Psoas muscle (tissue), 7 donors: ENCODE measurements at regions not wholly inside any gene's neighbourhood (a gene's known extent, or its start where the extent isn't known, plus 50 kb on each side); places are given as distances from the start of the nearest gene placed in this dataset.
"Not testable (repeated sequence)": the region's sequence is repeated elsewhere in the genome, so short reads cannot be mapped to it uniquely, and the experiment has no call there.

ENCODE experiments used
- ATAC-seq, 4 donors: fragments of 200-7000 bp; cut with Tn5 transposase; one replicate each; pipeline ENCODE4 v1.9.1; 2020; ENCODE audit warnings: moderate library complexity in 3 of 4, mild to moderate bottlenecking in 2 of 4
- DNase-seq, 2 donors: peaks; one replicate each; pipeline ENCODE4 v3.0.0-alpha.2; 2020
- H3K27ac ChIP-seq: fragments of 200-600 bp; one replicate; pipeline ENCODE4 v1.8.0; 2022
- H3K27me3 ChIP-seq, 3 donors: fragments of 200-600 bp in 1 of 3; one replicate each; pipeline versions ENCODE4 v1.6.1 to v1.8.0; 2013 to 2022; ENCODE audit warnings: low read length in 2 of 3, mild to moderate bottlenecking in 2 of 3, moderate library complexity in 1 of 3; ENCODE audit not compliant: insufficient read depth in 3 of 3
- H3K36me3 ChIP-seq, 2 donors: fragments of 200-600 bp in 1 of 2; one replicate each; pipeline versions ENCODE4 v1.6.1 to v1.8.0; 2013 to 2022; ENCODE audit warnings: low read depth in 1 of 2, mild to moderate bottlenecking in 1 of 2, moderate library complexity in 1 of 2; ENCODE audit not compliant: insufficient read depth in 1 of 2
- H3K4me1 ChIP-seq: fragments of 200-600 bp; one replicate; pipeline ENCODE4 v1.8.0; 2022
- H3K4me3 ChIP-seq: fragments of 200-600 bp; one replicate; pipeline ENCODE4 v1.8.0; 2022; ENCODE audit warnings: mild to moderate bottlenecking
- H3K9me3 ChIP-seq: fragments of 200-600 bp; one replicate; pipeline ENCODE4 v1.8.0; 2022
- WGBS, 3 donors: extraction: QIAGEN DNeasy Blood & Tissue Kit; methylation state at CpG; one replicate each; pipeline versions ENCODE4 v1.1.6 to v1.1.7; 2013; 5-methylcytosine and 5-hydroxymethylcytosine counted together
- intact Hi-C, 2 donors: fragments of 100-400 bp; cut with DNase I; formaldehyde crosslinking; loops; one replicate each; pipeline versions ENCODE4 v1.11.0 to v1.14.2; 2022
- TF ChIP-seq, protein P1 (sequence below): fragments of 200-600 bp; IDR thresholded peaks from one replicate; pipeline ENCODE4 v1.8.0; 2022; ENCODE audit warnings: antibody characterized with exemption
- donor health status: healthy with polysubstance abuse.
- donor health status: DM: no; HTN: no; CAD: no; lungs with moderate emphysema.
- donor health status: Bipolar disorder and iron deficiency.
- donor health status: healthy.
- donor health status: DM: yes; HTN: yes; CAD: no.
- donor health status: DM: no; HTN: no; CAD: no.
- donor health status: DM: yes; HTN: yes; CAD: no.

DNA sequence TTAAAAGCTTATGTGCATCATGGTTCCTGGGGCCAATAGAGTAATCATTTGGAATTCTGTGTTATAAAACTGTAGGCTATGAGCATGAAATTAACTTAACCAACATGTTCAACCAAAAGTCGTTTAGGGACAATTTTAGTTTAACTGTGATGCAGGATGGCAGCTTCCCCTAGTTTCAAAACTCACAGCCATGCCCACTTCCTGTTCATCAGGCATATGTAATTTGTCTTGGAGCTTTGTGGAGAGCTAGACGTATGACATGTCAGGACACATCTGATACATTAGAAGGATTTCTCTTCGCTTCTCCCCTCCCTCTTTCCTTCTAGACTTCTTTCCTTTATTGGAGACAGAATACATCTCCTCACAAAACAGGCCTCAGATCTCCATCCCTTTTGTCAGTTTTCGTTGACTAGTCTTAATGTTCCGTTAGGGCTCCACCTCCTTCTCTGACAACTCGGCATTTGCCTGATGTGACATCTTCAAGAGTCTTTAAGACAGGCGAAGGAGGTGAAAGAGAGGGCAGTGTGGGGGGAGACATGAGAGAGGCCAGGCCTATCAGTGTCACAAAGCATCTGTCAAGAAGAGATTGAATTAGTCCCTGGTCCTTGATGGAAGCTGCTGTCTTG lies 176.0 kb downstream of the MSX2 start:
- no peak overlapping the region for H3K27ac ChIP-seq

DNA sequence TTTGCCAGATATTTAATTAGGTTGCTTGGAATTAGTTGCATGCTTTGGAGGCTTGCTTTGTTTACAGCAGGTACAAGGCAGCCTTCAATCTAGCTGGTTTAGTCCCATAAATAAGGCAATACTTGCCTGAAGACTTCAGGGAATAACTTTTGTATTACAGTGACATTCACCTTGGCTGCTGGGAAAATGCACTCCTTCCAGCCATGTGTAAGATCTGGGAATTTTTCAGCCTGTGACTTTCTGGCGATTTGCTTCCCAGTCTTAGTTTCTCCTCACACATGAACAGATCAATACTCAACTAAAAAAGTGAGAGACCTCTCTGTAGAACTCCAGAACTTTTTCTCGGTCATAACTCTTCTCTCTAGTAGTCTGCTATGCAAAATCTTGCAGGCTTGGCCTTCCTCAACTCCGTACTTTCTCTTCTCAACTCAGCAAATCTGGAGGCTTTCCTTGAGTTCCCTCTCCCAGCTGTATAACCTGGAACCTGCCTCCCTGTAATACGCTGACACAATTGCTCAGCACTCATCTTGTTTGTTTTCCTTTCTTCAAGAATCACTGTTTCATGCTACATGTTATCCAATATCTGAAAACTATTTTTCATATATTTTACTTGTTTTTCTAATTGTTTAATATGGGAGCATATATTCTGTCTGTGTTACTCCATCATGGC lies 173.0 kb downstream of the MSX2 start:
- intact Hi-C loops: no loop called here
- H3K36me3 ChIP-seq: no peaks in the 10 kb centered on the region
- no peak overlapping the region for H3K4me3 ChIP-seq
- no peak overlapping the region for H3K27ac ChIP-seq
- ATAC-seq (no peak), DNase-seq (no peak)
- no peaks in the 10 kb centered on the region for H3K27me3 ChIP-seq
- H3K9me3 ChIP-seq: no peaks in the 10 kb centered on the region
- TF ChIP-seq, protein P1, sequence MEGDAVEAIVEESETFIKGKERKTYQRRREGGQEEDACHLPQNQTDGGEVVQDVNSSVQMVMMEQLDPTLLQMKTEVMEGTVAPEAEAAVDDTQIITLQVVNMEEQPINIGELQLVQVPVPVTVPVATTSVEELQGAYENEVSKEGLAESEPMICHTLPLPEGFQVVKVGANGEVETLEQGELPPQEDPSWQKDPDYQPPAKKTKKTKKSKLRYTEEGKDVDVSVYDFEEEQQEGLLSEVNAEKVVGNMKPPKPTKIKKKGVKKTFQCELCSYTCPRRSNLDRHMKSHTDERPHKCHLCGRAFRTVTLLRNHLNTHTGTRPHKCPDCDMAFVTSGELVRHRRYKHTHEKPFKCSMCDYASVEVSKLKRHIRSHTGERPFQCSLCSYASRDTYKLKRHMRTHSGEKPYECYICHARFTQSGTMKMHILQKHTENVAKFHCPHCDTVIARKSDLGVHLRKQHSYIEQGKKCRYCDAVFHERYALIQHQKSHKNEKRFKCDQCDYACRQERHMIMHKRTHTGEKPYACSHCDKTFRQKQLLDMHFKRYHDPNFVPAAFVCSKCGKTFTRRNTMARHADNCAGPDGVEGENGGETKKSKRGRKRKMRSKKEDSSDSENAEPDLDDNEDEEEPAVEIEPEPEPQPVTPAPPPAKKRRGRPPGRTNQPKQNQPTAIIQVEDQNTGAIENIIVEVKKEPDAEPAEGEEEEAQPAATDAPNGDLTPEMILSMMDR: no peak
- 81 to 83% (median 83%) methylated on average over 4 of the region's 4 CpGs for WGBS, 3 donors
- no peaks in the 10 kb centered on the region for H3K4me1 ChIP-seq

More for the DNA sequence above, 176.0 kb downstream of the MSX2 start:
- DNase-seq: no peak
- WGBS, 3 donors: 50 to 63% (median 57%) methylated on average over 7 of the region's 7 CpGs
- Histone ChIP-seq H3K4me1 (no peaks in the 10 kb centered on the region), H3K4me3 (no peak overlapping the region), H3K36me3 (no peaks in the 10 kb centered on the region), H3K27me3 (peaks cover 0 to 9% (median 1%) of the 10 kb centered on the region in 3 donors), H3K9me3 (no peaks in the 10 kb centered on the region)
- ATAC-seq: no peak
- TF ChIP-seq, protein P1: no peak
- intact Hi-C loops: no loop called here

DNA sequence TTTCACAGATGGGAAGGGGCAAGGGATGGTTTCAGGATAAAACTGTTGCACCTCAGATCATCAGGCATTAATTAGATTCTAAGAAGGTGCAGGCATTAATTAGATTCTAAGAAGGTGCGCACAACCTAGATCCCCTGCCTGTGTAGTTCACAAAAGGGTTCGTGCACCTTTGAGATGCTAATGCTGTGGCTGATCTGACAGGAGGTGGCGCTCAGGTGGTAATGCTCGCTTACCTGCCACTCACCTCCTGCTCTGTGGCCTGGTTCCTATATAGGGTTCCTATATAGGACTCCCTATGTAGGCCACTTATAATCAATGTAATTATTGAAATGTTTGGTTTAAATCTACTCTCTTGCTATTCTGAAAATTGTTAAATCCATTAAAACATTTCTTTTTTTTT lies 171.0 kb downstream of the MSX2 start:
- no peak for DNase-seq
- 65 to 82% (median 76%) methylated on average over 4 of the region's 4 CpGs for WGBS, 3 donors
- intact Hi-C loops: no loop called here
- Histone ChIP-seq H3K9me3 (no peaks in the 10 kb centered on the region), H3K36me3 (no peaks in the 10 kb centered on the region), H3K27me3 (no peaks in the 10 kb centered on the region), H3K4me3 (no peak overlapping the region), H3K4me1 (no peaks in the 10 kb centered on the region), H3K27ac (no peak overlapping the region)
- no peak for ATAC-seq
- TF ChIP-seq, protein P1: no peak

DNA sequence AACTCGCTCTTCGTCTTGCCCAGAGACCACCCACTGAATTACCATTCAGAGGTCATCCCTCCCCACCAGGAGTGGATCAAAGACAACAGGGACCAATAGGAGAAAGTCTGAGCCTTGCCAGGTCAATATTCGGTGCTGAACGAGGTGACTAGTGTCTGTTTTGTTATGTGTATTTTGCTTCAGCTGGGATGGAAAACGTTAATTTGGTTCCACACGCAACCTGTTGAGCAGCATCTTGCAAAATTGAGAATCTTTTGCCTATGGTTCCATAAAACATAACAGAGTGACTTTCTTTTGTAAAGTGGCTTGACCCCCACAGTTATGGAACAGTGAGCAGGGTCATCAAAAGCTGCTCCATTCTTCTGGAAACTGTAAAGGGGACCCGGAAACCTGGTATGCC lies 168.4 kb downstream of the MSX2 start:
- H3K4me3 ChIP-seq: no peak overlapping the region
- no peak for ATAC-seq
- TF ChIP-seq, protein P1: no peak
- intact Hi-C loops: no loop called here
- no peaks in the 10 kb centered on the region for H3K36me3 ChIP-seq
- no peaks in the 10 kb centered on the region for H3K4me1 ChIP-seq
- no peak overlapping the region for H3K27ac ChIP-seq
- no peak for DNase-seq
- WGBS, 3 donors: 91 to 94% (median 94%) methylated on average over 7 of the region's 7 CpGs
- H3K27me3 ChIP-seq: no peaks in the 10 kb centered on the region
- no peaks in the 10 kb centered on the region for H3K9me3 ChIP-seq

DNA sequence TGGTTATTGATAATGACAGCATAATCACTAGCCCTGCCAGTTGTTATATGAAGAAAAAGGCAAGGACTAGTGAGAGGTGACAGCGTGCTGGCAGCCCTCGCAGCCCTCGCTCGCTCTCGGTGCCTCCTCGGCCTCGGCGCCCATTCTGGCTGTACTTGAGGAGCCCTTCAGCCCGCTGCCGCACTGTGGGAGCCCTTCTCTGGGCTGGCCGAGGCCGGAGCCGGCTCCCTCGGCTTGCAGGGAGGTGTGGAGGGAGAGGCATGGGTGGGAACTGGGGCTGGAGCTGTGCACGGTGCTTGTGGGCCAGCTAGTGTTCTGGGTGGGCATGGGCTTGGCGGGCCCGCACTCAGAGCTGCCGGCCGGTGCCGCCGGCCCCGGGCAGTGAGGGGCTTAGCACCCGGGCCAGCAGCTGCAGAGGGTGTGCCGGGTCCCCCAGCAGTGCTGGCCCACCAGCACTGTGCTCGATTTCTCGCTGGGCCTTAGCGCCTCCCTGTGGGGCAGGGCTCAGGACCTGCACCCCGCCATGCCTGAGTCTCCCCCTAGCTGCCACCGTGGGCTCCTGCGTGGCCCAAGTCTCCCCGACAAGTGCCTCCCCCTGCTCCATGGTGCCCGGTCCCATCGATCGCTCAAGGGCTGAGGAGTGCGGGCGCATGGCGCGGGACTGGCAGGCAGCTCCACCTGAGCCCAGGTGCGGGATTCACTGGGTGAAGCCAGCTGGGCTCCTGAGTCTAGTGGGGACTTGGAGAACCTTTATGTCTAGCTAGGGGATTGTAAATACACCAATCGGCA lies 156.2 kb downstream of the MSX2 start:
- DNase-seq, intact Hi-C loops, H3K27me3 ChIP-seq, H3K4me3 ChIP-seq, H3K36me3 ChIP-seq, H3K4me1 ChIP-seq, ATAC-seq, H3K27ac ChIP-seq: not testable (repeated sequence)
- peaks cover 15% of the 10 kb centered on the region for H3K9me3 ChIP-seq
- WGBS, 3 donors: 90 to 97% (median 95%) methylated on average over 32 to 40 of the region's 40 CpGs
